AG04450 (cell line): ENCODE measurements at regions not wholly inside any gene's neighbourhood (a gene's known extent, or its start where the extent isn't known, plus 50 kb on each side); places are given as distances from the start of the nearest gene placed in this dataset.

ENCODE experiments used
- CTCF ChIA-PET: fragments of 300-600, 350-600 bp; formaldehyde crosslinking; extraction: SDS; loops from one replicate; lab custom pipeline; 2022; ENCODE audit warnings: antibody characterized with exemption, inconsistent platforms; lab: Charles Lee
- POLR2A ChIA-PET: fragments of 350-600 bp; formaldehyde crosslinking; extraction: SDS; loops from one replicate; lab custom pipeline; 2021; ENCODE audit warnings: antibody characterized with exemption, inconsistent platforms; lab: Yijun Ruan, JAX
- DNase-seq: peaks from one replicate; pipeline ENCODE4 v3.0.0-alpha.2; 2011; ENCODE audit warnings: low read depth, low spot score
- H3K27ac ChIP-seq: one replicate; pipeline ENCODE4 v1.5.1; 2012; ENCODE audit warnings: low read depth, low read length, control low read depth
- H3K27me3 ChIP-seq: one replicate; pipeline ENCODE4 v1.6.0; 2012; ENCODE audit warnings: low read length; ENCODE audit not compliant: control insufficient read depth, insufficient read depth
- H3K4me3 ChIP-seq: 2 replicates; pipeline ENCODE4 v1.5.1; 2011; ENCODE audit warnings: mild to moderate bottlenecking, low read depth, low read length, control low read depth
- H3K9me3 ChIP-seq: 2 replicates; pipeline ENCODE4 v1.5.1; 2012; ENCODE audit warnings: low read length; ENCODE audit not compliant: control insufficient read depth, insufficient read depth
- TF ChIP-seq, protein P1 (sequence below): IDR thresholded peaks from 2 replicates; pipeline ENCODE4 v1.5.1; 2011; ENCODE audit warnings: low read depth, low read length, control low read depth, inconsistent platforms

DNA sequence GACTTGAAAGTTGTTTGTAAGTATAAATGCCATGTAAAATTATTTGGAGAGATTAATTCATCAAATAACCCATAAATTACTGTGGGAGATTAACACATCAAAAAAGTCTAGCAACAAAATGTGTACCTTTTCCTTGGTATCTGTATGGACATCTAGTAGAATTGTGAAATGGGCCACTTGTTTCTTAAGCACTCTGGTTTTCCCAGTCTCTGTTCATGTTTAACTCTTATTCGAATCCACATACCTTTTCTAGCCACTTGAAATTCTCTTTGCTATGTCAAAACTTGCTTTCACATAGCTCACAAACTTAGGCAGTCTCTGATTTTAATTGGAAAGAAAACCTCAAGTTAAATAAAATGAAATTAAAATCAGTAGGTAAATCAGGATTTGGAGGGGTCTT is 470.6 kb downstream of the LMO7 start:
- TF ChIP-seq, protein P1, sequence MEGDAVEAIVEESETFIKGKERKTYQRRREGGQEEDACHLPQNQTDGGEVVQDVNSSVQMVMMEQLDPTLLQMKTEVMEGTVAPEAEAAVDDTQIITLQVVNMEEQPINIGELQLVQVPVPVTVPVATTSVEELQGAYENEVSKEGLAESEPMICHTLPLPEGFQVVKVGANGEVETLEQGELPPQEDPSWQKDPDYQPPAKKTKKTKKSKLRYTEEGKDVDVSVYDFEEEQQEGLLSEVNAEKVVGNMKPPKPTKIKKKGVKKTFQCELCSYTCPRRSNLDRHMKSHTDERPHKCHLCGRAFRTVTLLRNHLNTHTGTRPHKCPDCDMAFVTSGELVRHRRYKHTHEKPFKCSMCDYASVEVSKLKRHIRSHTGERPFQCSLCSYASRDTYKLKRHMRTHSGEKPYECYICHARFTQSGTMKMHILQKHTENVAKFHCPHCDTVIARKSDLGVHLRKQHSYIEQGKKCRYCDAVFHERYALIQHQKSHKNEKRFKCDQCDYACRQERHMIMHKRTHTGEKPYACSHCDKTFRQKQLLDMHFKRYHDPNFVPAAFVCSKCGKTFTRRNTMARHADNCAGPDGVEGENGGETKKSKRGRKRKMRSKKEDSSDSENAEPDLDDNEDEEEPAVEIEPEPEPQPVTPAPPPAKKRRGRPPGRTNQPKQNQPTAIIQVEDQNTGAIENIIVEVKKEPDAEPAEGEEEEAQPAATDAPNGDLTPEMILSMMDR = no peak
- CTCF ChIA-PET = interaction anchor here (1.1 kb wide), 1 partner anchor 22 kb away, joined by 3 read pairs; no protein-coding TSS in a partner anchor
- POLR2A ChIA-PET = no interaction called here
- no peak for DNase-seq
- Histone ChIP-seq H3K27ac (no peak overlapping the region), H3K9me3 (no peaks in the 10 kb centered on the region), H3K4me3 (no peak overlapping the region), H3K27me3 (no peaks in the 10 kb centered on the region)

DNA sequence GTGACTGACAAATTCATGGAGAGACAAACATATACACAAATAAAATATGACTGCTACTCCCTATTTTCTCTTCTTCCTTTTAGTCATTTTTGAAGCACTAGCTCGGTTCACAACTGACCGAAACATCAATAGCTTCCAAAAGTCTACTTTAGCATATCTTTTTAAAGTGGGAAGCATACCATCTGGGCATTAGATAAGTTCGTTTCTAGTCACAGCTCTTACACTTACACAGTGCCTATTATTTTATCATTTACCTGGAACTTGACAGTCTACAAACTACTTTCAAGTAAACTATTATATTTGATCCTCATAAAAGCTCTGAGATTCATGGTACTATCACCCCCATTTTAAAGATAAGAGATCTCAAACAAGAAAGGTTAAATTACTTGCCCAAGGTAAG is 458.5 kb downstream of the LMO7 start:
- CTCF ChIA-PET = no interaction called here
- Histone ChIP-seq H3K27ac (no peak overlapping the region), H3K27me3 (peaks cover 2% of the 10 kb centered on the region), H3K9me3 (no peaks in the 10 kb centered on the region), H3K4me3 (no peak overlapping the region)
- TF ChIP-seq, protein P1 = no peak
- DNase-seq = no peak
- POLR2A ChIA-PET = no interaction called here

DNA sequence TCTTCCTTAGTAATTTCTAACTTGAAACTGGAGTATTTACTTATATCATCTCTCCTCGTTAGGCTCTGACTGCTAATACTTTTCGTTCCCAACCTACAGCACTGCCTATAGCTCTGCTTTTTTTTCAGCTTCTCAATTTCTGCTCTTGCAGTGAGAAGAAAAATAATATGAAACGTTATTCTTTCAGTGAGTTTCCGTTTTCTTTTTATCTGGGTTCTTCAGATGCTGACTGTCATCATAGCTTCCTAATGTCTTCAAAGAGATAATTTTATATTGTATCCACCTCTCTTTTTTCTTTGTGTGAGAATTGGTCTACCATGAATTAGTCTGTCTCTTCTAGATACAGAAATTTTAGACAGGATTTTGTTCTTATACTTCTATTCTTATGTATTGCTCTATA is 454.9 kb downstream of the LMO7 start:
- POLR2A ChIA-PET = no interaction called here
- no peak for DNase-seq
- Histone ChIP-seq H3K9me3 (peaks cover 8% of the 10 kb centered on the region), H3K4me3 (no peak overlapping the region), H3K27me3 (no peaks in the 10 kb centered on the region), H3K27ac (no peak overlapping the region)
- TF ChIP-seq, protein P1 = no peak
- CTCF ChIA-PET = no interaction called here

DNA sequence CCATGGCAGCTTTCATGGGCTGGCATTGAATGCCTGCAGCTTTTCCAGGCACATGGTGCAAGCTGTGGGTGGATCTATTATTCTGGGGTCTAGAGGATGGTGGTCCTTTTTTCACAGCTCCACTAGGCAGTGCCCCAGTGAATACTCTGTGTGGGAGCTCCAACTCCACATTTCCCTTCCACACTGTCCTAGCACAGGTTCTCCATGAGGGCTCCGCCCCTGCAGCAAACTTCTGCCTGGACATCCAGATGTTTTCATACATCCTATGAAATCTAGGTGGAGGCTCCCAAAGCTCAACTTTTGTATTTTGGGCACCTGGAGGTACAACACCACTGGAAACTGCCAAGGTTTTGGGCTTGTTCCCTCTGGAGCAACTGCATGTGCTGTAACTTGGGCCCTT is 450.6 kb downstream of the LMO7 start:
- Histone ChIP-seq H3K27me3 (no peaks in the 10 kb centered on the region), H3K9me3 (peaks cover 8% of the 10 kb centered on the region), H3K27ac (no peak overlapping the region), H3K4me3 (no peak overlapping the region)
- POLR2A ChIA-PET = no interaction called here
- CTCF ChIA-PET = no interaction called here
- TF ChIP-seq, protein P1 = no peak
- no peak for DNase-seq

DNA sequence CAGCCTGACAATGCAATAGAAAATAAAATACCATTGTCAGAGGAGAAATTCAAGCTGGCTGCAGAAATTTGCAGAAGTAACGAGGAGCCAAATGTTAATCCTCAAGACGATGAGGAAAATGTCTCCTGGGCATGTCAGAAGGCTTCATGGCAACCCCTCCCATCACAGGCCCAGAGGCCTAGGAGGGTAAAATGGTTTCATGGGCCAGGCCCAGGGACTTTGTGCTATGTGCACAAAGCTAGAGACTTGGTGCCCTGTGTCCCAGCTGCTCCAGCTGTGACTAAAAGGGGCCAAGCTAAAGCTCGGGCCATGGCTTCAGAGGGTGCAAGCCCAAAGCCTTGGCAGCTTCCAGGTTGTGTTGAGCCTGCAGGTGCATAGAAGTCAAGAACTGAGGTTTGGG is 431.7 kb downstream of the LMO7 start:
- Histone ChIP-seq H3K4me3 (no peak overlapping the region), H3K27me3 (no peaks in the 10 kb centered on the region), H3K9me3 (peaks cover 4% of the 10 kb centered on the region), H3K27ac (no peak overlapping the region)
- TF ChIP-seq, protein P1 = no peak
- DNase-seq = no peak
- CTCF ChIA-PET = no interaction called here
- POLR2A ChIA-PET = no interaction called here
